Mucosa of rectum (tissue), 2 donors: ENCODE measurements at regions not wholly inside any gene's neighbourhood (a gene's known extent, or its start where the extent isn't known, plus 50 kb on each side); places are given as distances from the start of the nearest gene placed in this dataset.

Experiments
- H3K27ac ChIP-seq, 2 donors: one replicate each; pipeline ENCODE4 v1.7.0; 2013; ENCODE audit warnings: inconsistent platforms in 2 of 2, low read depth in 2 of 2, low read length in 2 of 2
- H3K27me3 ChIP-seq, 2 donors: one replicate each; pipeline ENCODE4 v1.7.0; 2013; ENCODE audit warnings: low read length in 2 of 2; ENCODE audit not compliant: control insufficient read depth in 2 of 2, insufficient read depth in 2 of 2
- H3K36me3 ChIP-seq, 2 donors: one replicate each; pipeline ENCODE4 v1.7.0; 2013; ENCODE audit warnings: low read length in 2 of 2; ENCODE audit not compliant: control insufficient read depth in 2 of 2, insufficient read depth in 2 of 2
- H3K4me1 ChIP-seq, 2 donors: one replicate each; pipeline ENCODE4 v1.7.0; 2013; ENCODE audit warnings: low read length in 2 of 2, mild to moderate bottlenecking in 1 of 2; ENCODE audit not compliant: control insufficient read depth in 2 of 2, insufficient read depth in 2 of 2
- H3K4me3 ChIP-seq, 2 donors: one replicate each; pipeline ENCODE4 v1.7.0; 2013; ENCODE audit warnings: low read length in 2 of 2
- H3K9ac ChIP-seq, 2 donors: one replicate each; pipeline ENCODE4 v1.7.0; 2013; ENCODE audit warnings: low read length in 2 of 2, low read depth in 1 of 2, mild to moderate bottlenecking in 1 of 2
- H3K9me3 ChIP-seq, 2 donors: one replicate each; pipeline ENCODE4 v1.7.0; 2013; ENCODE audit warnings: low read length in 2 of 2; ENCODE audit not compliant: control insufficient read depth in 2 of 2
- donor health status: healthy.
- donor health status: Normal muscosa, but diverticular disease.

GRCh38 chr2:236872981-236873380 lies 212.7 kb upstream of the COPS8 start:
- no peak overlapping the region for H3K9ac ChIP-seq
- no peak overlapping the region for H3K4me3 ChIP-seq
- H3K36me3 ChIP-seq = no peaks in the 10 kb centered on the region
- H3K9me3 ChIP-seq = no peaks in the 10 kb centered on the region
- H3K4me1 ChIP-seq = peaks cover 0 to 5% of the 10 kb centered on the region in 2 donors
- peaks cover 0 to 4% of the 10 kb centered on the region in 2 donors for H3K27me3 ChIP-seq
- H3K27ac ChIP-seq = no peak overlapping the region

GRCh38 chr2:236873636-236874035 lies 212.1 kb upstream of the COPS8 start:
- Histone ChIP-seq H3K27ac (no peak overlapping the region), H3K9me3 (no peaks in the 10 kb centered on the region), H3K9ac (no peak overlapping the region), H3K27me3 (peaks cover 0 to 4% of the 10 kb centered on the region in 2 donors), H3K36me3 (no peaks in the 10 kb centered on the region), H3K4me1 (peaks cover 0 to 5% of the 10 kb centered on the region in 2 donors), H3K4me3 (no peak overlapping the region)

- Histone ChIP-seq H3K36me3 (no peaks in the 10 kb centered on the region), H3K9ac (no peak overlapping the region), H3K4me1 (peaks cover 0 to 5% of the 10 kb centered on the region in 2 donors), H3K27me3 (peaks cover 0 to 4% of the 10 kb centered on the region in 2 donors), H3K27ac (no peak overlapping the region), H3K4me3 (no peak overlapping the region), H3K9me3 (no peaks in the 10 kb centered on the region)
Observed at GRCh38 chr2:236874866-236875481, 210.7 kb upstream of the COPS8 start.

GRCh38 chr2:236875906-236876505 lies 209.7 kb upstream of the COPS8 start:
- Histone ChIP-seq H3K27me3 (peaks cover 0 to 4% of the 10 kb centered on the region in 2 donors), H3K9me3 (no peaks in the 10 kb centered on the region), H3K4me1 (peaks cover 0 to 5% of the 10 kb centered on the region in 2 donors), H3K27ac (no peak overlapping the region), H3K9ac (no peak overlapping the region), H3K4me3 (no peak overlapping the region), H3K36me3 (no peaks in the 10 kb centered on the region)

GRCh38 chr2:236876642-236877041 lies 209.0 kb upstream of the COPS8 start:
- Histone ChIP-seq H3K4me3 (no peak overlapping the region), H3K9me3 (no peaks in the 10 kb centered on the region), H3K9ac (no peak overlapping the region), H3K36me3 (no peaks in the 10 kb centered on the region), H3K27ac (no peak overlapping the region), H3K27me3 (peaks cover 0 to 4% of the 10 kb centered on the region in 2 donors), H3K4me1 (peaks cover 0 to 5% of the 10 kb centered on the region in 2 donors)

GRCh38 chr2:236877972-236878371 lies 207.7 kb upstream of the COPS8 start:
- H3K9me3 ChIP-seq = no peaks in the 10 kb centered on the region
- no peaks in the 10 kb centered on the region for H3K4me1 ChIP-seq
- no peak overlapping the region for H3K9ac ChIP-seq
- H3K36me3 ChIP-seq = no peaks in the 10 kb centered on the region
- H3K4me3 ChIP-seq = no peak overlapping the region
- no peak overlapping the region for H3K27ac ChIP-seq
- peaks cover 0 to 4% of the 10 kb centered on the region in 2 donors for H3K27me3 ChIP-seq

- Histone ChIP-seq H3K27ac (no peak overlapping the region), H3K9ac (no peak overlapping the region), H3K36me3 (no peaks in the 10 kb centered on the region)
Observed at GRCh38 chr2:236879416-236879963, 206.2 kb upstream of the COPS8 start.

GRCh38 chr2:236882074-236882473 lies 203.6 kb upstream of the COPS8 start:
- no peak overlapping the region for H3K9ac ChIP-seq
- H3K4me3 ChIP-seq = no peak overlapping the region
- H3K27ac ChIP-seq = no peak overlapping the region
- H3K36me3 ChIP-seq = no peaks in the 10 kb centered on the region
- H3K27me3 ChIP-seq = no peaks in the 10 kb centered on the region
- H3K9me3 ChIP-seq = no peaks in the 10 kb centered on the region
- no peaks in the 10 kb centered on the region for H3K4me1 ChIP-seq

More at GRCh38 chr2:236879416-236879963, 206.2 kb upstream of the COPS8 start:
- H3K4me3 ChIP-seq = no peak overlapping the region
- no peaks in the 10 kb centered on the region for H3K4me1 ChIP-seq
- peaks cover 0 to 4% of the 10 kb centered on the region in 2 donors for H3K27me3 ChIP-seq
- H3K9me3 ChIP-seq = no peaks in the 10 kb centered on the region

- Histone ChIP-seq H3K9me3 (no peaks in the 10 kb centered on the region), H3K36me3 (no peaks in the 10 kb centered on the region), H3K9ac (no peak overlapping the region), H3K4me3 (no peak overlapping the region), H3K27me3 (no peaks in the 10 kb centered on the region), H3K4me1 (peaks cover 2 to 4% of the 10 kb centered on the region in 2 donors), H3K27ac (no peak overlapping the region)
Observed at GRCh38 chr2:236882930-236883329, 202.8 kb upstream of the COPS8 start.

- no peak overlapping the region for H3K4me3 ChIP-seq
- H3K4me1 ChIP-seq = peaks cover 5 to 9% of the 10 kb centered on the region in 2 donors
- no peaks in the 10 kb centered on the region for H3K27me3 ChIP-seq
- H3K27ac ChIP-seq = no peak overlapping the region
- no peaks in the 10 kb centered on the region for H3K36me3 ChIP-seq
- H3K9me3 ChIP-seq = no peaks in the 10 kb centered on the region
- no peak overlapping the region for H3K9ac ChIP-seq
Observed at GRCh38 chr2:236883819-236884218, 201.9 kb upstream of the COPS8 start.
